ENCODE measurements at regions not wholly inside any gene's neighbourhood (a gene's known extent, or its start where the extent isn't known, plus 50 kb on each side); places are given as distances from the start of the nearest gene placed in this dataset.

- H3K36me3 Mint-ChIP-seq (ENCODE audit: low read depth) = peaks cover 6% of the 10 kb centered on the region
- peaks cover 2% of the 10 kb centered on the region for H3K27me3 Mint-ChIP-seq (ENCODE audit: insufficient read depth)
- peak overlapping the region; percentile 24 for H3K4me3 Mint-ChIP-seq
- peak overlapping the region; percentile 70 for H3K27ac Mint-ChIP-seq
- peak; percentile 18 for DNase-seq
- H3K4me1 Mint-ChIP-seq (ENCODE audit: low read depth) = peaks cover 56% of the 10 kb centered on the region
- no peaks in the 10 kb centered on the region for H3K9me3 Mint-ChIP-seq
- TF ChIP-seq, protein P1, sequence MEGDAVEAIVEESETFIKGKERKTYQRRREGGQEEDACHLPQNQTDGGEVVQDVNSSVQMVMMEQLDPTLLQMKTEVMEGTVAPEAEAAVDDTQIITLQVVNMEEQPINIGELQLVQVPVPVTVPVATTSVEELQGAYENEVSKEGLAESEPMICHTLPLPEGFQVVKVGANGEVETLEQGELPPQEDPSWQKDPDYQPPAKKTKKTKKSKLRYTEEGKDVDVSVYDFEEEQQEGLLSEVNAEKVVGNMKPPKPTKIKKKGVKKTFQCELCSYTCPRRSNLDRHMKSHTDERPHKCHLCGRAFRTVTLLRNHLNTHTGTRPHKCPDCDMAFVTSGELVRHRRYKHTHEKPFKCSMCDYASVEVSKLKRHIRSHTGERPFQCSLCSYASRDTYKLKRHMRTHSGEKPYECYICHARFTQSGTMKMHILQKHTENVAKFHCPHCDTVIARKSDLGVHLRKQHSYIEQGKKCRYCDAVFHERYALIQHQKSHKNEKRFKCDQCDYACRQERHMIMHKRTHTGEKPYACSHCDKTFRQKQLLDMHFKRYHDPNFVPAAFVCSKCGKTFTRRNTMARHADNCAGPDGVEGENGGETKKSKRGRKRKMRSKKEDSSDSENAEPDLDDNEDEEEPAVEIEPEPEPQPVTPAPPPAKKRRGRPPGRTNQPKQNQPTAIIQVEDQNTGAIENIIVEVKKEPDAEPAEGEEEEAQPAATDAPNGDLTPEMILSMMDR (IDR thresholded peaks at IDR 0.05) = no peak
These were observed 499.0 kb upstream of the KLF6 start for GRCh38 chr10:4283846-4284610.

DNA sequence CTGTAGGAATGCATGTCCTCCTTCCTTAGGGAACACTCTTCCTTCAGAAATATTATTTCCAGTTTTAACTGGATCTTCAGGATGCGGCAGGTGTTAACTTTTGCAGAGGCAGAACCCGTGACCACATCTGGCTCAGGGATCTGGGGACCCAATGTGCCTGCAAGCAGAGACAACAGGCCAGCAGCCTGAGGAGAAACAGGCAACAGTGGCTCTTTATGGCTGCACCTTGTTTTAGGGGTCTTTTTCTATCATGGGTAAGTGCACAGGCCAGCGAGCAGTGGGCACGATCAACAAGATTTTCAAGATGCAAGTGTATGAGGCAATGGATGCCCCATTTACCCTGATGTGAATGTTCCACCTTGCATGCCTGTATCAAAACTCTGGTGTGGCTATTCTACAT is 497.5 kb upstream of the KLF6 start:
- Mint-ChIP-seq H3K9me3 (no peaks in the 10 kb centered on the region), H3K36me3 (ENCODE audit: low read depth) (peaks cover 6% of the 10 kb centered on the region), H3K27ac (no peak overlapping the region), H3K27me3 (ENCODE audit: insufficient read depth) (peaks cover 2% of the 10 kb centered on the region), H3K4me3 (no peak overlapping the region), H3K4me1 (ENCODE audit: low read depth) (peaks cover 56% of the 10 kb centered on the region)
- TF ChIP-seq, protein P1 (IDR thresholded peaks at IDR 0.05) = no peak
- no peak for DNase-seq

- TF ChIP-seq, protein P1 (IDR thresholded peaks at IDR 0.05) = no peak
- Mint-ChIP-seq H3K9me3 (no peaks in the 10 kb centered on the region), H3K4me3 (peak overlapping the region; percentile 13; the same call in 1 of the 2 replicates), H3K27ac (peak overlapping the region; percentile 85), H3K27me3 (ENCODE audit: insufficient read depth) (peaks cover 2% of the 10 kb centered on the region), H3K36me3 (ENCODE audit: low read depth) (peaks cover 6% of the 10 kb centered on the region), H3K4me1 (ENCODE audit: low read depth) (peaks cover 56% of the 10 kb centered on the region)
- DNase-seq = no peak
These were observed 496.3 kb upstream of the KLF6 start for GRCh38 chr10:4281190-4281825.

- peak; percentile 45 for DNase-seq
- H3K9me3 Mint-ChIP-seq = no peaks in the 10 kb centered on the region
These were observed 495.6 kb upstream of the KLF6 start for GRCh38 chr10:4280461-4281189.

DNA sequence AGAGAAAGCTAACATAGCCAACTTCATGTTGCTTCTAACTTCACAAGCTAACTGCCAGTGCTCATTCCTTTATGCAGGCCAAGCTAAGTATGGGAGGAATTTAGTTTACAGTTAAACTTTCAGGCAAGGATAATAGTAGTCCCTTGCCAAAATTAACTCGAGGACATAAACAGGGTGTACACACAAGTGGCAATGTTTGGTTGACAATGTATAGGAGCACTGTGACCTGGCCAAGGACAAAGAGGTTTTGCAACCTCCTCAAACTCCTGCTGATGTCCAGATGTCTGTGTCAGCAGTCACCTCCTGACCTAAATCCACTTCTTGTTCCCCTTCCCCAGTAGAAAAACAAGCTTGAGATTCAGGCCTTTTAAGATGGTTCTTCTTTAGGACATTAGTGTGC is 494.6 kb upstream of the KLF6 start:
- Mint-ChIP-seq H3K27me3 (ENCODE audit: insufficient read depth) (peaks cover 2% of the 10 kb centered on the region), H3K9me3 (no peaks in the 10 kb centered on the region), H3K4me3 (no peak overlapping the region), H3K27ac (peak overlapping the region; percentile 85; the same call in 1 of the 2 replicates), H3K4me1 (ENCODE audit: low read depth) (peaks cover 48% of the 10 kb centered on the region), H3K36me3 (ENCODE audit: low read depth) (peaks cover 6% of the 10 kb centered on the region)
- TF ChIP-seq, protein P1 (IDR thresholded peaks at IDR 0.05) = no peak
- no peak for DNase-seq

More at GRCh38 chr10:4280461-4281189, 495.6 kb upstream of the KLF6 start:
- TF ChIP-seq, protein P1 (IDR thresholded peaks at IDR 0.05) = no peak
- peaks cover 6% of the 10 kb centered on the region for H3K36me3 Mint-ChIP-seq (ENCODE audit: low read depth)
- H3K27me3 Mint-ChIP-seq (ENCODE audit: insufficient read depth) = peaks cover 2% of the 10 kb centered on the region
- H3K4me3 Mint-ChIP-seq = peak overlapping the region; percentile 5; the same call in 1 of the 2 replicates
- H3K4me1 Mint-ChIP-seq (ENCODE audit: low read depth) = peaks cover 56% of the 10 kb centered on the region
- peak overlapping the region; percentile 85 for H3K27ac Mint-ChIP-seq

All from HFFc6 (cell line).